OCI-LY3 (cell line): ENCODE measurements at regions not wholly inside any gene's neighbourhood (a gene's known extent, or its start where the extent isn't known, plus 50 kb on each side); places are given as distances from the start of the nearest gene placed in this dataset.

ENCODE experiments used
- H2AFZ ChIP-seq: fragments of 200-600, 300-600 bp; shearing (Covaris generic); 2 replicates; pipeline ENCODE4 v1.6.0; 2014; ENCODE audit warnings: antibody characterized with exemption, low read depth, low read length
- H3K27ac ChIP-seq: fragments of 200-600, 300-600 bp; sonication (generic); 2 replicates; pipeline ENCODE4 v1.5.1; 2014; ENCODE audit warnings: mild to moderate bottlenecking, low read length, moderate library complexity, mixed read lengths
- H3K27me3 ChIP-seq: fragments of 200-600, 300-600 bp; sonication (generic); 2 replicates; pipeline ENCODE4 v1.6.1; 2014; ENCODE audit warnings: low read depth, low read length, mixed read lengths
- H3K36me3 ChIP-seq: fragments of 200-600, 300-600 bp; sonication (generic); replicated peaks from 2 replicates; pipeline ENCODE3; 2014; ENCODE audit warnings: low read depth, low read length, mixed read lengths
- H3K4me1 ChIP-seq: fragments of 300-600, 200-600 bp; sonication (generic); 2 replicates; pipeline ENCODE4 v1.6.1; 2014; ENCODE audit warnings: low read length, mixed read lengths
- H3K4me2 ChIP-seq: fragments of 200-600, 300-600 bp; sonication (generic); 2 replicates; pipeline ENCODE4 v1.6.1; 2014; ENCODE audit warnings: low read length, mixed read lengths
- H3K4me3 ChIP-seq: fragments of 300-600, 200-600 bp; sonication (generic); 2 replicates; pipeline ENCODE4 v1.5.1; 2014; ENCODE audit warnings: antibody characterized with exemption, mild to moderate bottlenecking, low read length, moderate library complexity
- H3K79me2 ChIP-seq: fragments of 300-600, 200-600 bp; shearing (Covaris generic); 2 replicates; pipeline ENCODE4 v1.6.1; 2014; ENCODE audit warnings: mild to moderate bottlenecking, low read length, mixed read lengths
- H3K9ac ChIP-seq: fragments of 300-600, 200-600 bp; shearing (Covaris generic); 2 replicates; pipeline ENCODE4 v1.6.0; 2014; ENCODE audit warnings: mild to moderate bottlenecking, low read length, moderate library complexity
- H3K9me3 ChIP-seq: fragments of 200-600, 300-600 bp; shearing (Covaris generic); 2 replicates; pipeline ENCODE4 v1.6.1; 2014; ENCODE audit warnings: low read length, mixed read lengths; ENCODE audit not compliant: insufficient read depth
- H4K20me1 ChIP-seq: fragments of 200-600, 300-600 bp; sonication (generic); 2 replicates; pipeline ENCODE4 v1.6.1; 2016; ENCODE audit warnings: low read length, mixed read lengths; ENCODE audit not compliant: insufficient read depth
- EZH2phosphoT487 ChIP-seq: fragments of 200-600 bp; shearing (Covaris generic); IDR thresholded peaks from 2 replicates; pipeline ENCODE4 v1.6.1; 2018; ENCODE audit warnings: antibody characterized with exemption, mixed run types, low read depth
- TF ChIP-seq, protein P1 (sequence below): fragments of 200-600, 300-600 bp; sonication (generic); IDR thresholded peaks from 2 replicates; pipeline ENCODE4 v1.5.1; 2014; ENCODE audit warnings: antibody characterized with exemption, low read length, low read depth

DNA sequence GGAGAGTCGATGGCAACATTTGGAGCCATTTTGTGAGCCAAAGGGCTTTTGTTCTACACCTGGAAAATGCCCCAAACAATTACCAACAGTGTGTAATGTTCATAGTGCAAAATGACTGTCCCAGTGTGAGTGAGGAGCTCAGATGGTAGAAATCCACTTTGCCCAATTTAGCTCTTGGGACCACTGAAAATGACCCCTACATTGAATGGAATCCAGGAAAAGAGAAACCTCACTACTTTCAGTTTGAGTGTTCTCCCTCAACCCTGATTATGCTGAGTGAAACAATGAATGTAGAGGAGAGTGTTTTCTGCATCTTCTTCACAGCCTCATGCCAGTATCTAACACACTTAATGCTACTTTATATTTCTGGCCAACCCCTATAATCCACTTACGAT is 84.9 kb upstream of the NRN1 start:
- H2AFZ ChIP-seq = no peak overlapping the region
- H4K20me1 ChIP-seq = no peaks in the 10 kb centered on the region
- 0 out of 2 replicates have a peak, but pooled peaks cover 6% of the 10 kb centered on the region for H3K4me1 ChIP-seq
- H3K9me3 ChIP-seq = no peaks in the 10 kb centered on the region
- no peaks in the 10 kb centered on the region for H3K27me3 ChIP-seq
- no peak overlapping the region for H3K4me2 ChIP-seq
- no peaks in the 10 kb centered on the region for H3K79me2 ChIP-seq
- H3K9ac ChIP-seq = no peak overlapping the region
- no peak overlapping the region for H3K4me3 ChIP-seq
- no peaks in the 10 kb centered on the region for H3K36me3 ChIP-seq
- no peak for TF ChIP-seq EZH2phosphoT487
- TF ChIP-seq, protein P1, sequence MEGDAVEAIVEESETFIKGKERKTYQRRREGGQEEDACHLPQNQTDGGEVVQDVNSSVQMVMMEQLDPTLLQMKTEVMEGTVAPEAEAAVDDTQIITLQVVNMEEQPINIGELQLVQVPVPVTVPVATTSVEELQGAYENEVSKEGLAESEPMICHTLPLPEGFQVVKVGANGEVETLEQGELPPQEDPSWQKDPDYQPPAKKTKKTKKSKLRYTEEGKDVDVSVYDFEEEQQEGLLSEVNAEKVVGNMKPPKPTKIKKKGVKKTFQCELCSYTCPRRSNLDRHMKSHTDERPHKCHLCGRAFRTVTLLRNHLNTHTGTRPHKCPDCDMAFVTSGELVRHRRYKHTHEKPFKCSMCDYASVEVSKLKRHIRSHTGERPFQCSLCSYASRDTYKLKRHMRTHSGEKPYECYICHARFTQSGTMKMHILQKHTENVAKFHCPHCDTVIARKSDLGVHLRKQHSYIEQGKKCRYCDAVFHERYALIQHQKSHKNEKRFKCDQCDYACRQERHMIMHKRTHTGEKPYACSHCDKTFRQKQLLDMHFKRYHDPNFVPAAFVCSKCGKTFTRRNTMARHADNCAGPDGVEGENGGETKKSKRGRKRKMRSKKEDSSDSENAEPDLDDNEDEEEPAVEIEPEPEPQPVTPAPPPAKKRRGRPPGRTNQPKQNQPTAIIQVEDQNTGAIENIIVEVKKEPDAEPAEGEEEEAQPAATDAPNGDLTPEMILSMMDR = no peak
- H3K27ac ChIP-seq = no peak overlapping the region

DNA sequence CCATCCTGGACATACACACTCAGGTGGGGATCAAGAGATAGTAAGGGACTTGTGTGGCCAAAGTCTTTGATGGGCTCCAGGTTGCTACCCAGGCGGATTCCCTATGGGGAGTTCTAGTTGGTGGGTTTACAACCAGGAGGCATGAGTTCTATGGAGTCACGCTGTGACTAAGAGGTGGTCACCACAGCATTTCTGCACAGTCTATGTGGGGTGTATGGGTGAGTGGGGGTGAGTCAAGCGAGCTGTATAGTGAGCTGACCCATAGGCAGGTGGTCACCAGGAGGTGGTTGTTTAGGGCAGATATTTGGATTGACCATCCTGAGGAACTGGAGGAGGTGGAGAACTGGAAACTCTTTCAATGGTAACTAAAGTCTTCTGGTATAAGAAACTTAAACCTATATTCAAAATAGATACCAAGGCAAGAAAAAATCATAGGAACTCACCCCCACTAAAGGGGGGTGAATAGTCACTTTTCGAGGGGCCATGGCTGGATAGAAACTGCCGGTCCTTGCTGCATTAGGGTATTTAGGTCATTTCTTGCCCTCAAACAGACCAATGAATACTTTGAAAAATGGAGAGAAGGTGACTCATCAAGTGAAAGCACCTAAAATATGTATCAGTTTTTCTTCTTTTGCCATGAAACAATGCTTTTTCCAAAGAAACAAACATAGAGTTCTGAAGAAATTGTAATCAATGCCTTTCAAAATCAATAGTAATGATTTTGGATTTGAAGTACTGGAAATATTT is 84.3 kb upstream of the NRN1 start:
- TF ChIP-seq, protein P1 = no peak
- no peak for TF ChIP-seq EZH2phosphoT487
- Histone ChIP-seq H3K36me3 (no peaks in the 10 kb centered on the region), H3K9me3 (no peaks in the 10 kb centered on the region), H3K27ac (no peak overlapping the region), H3K9ac (no peak overlapping the region), H4K20me1 (no peaks in the 10 kb centered on the region), H3K4me2 (no peak overlapping the region), H3K79me2 (no peaks in the 10 kb centered on the region), H3K4me1 (peaks cover 10% of the 10 kb centered on the region), H3K4me3 (no peak overlapping the region), H2AFZ (no peak overlapping the region), H3K27me3 (no peaks in the 10 kb centered on the region)

DNA sequence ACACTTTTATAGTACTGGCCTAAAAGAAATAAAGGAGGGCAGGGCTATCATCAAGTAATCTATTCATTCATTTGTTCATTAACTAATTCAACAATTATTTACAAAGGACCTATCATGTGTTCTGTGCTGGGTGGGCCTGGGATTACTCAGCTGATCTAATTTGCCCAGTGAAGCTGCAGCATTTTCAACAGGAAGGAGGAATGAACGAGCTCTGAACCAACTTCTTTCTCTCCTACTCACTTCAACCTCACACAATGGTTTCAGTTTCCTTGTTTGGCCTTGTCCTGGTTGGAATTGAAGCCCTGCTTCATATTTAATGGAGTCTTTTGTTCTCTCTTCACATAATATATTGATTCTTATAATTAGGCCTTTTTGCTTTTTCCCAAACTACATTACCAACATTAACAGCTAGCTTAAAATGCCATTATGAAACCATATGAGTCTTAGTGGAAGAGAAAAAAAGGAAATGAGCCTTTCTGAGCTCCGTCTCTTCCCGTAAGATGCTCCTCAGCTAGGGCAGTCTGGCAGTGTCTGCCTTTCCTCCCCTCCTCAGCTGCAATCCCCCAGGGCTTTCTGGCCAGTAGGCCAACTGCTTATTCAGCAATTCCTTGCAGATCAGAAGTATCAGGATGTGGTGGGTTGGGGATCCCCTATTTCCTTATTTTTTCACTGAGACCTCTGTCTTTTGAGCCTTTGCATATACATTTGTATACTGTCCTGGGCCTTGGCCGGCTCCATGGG is 79.4 kb upstream of the NRN1 start:
- no peaks in the 10 kb centered on the region for H3K36me3 ChIP-seq
- H3K9me3 ChIP-seq = no peaks in the 10 kb centered on the region
- no peak overlapping the region for H3K9ac ChIP-seq
- H4K20me1 ChIP-seq = no peaks in the 10 kb centered on the region
- no peaks in the 10 kb centered on the region for H3K79me2 ChIP-seq
- H3K4me1 ChIP-seq = peaks cover 6% of the 10 kb centered on the region
- no peak for TF ChIP-seq EZH2phosphoT487
- TF ChIP-seq, protein P1 = no peak
- no peaks in the 10 kb centered on the region for H3K27me3 ChIP-seq
- no peak overlapping the region for H3K27ac ChIP-seq
- no peak overlapping the region for H3K4me3 ChIP-seq
- H2AFZ ChIP-seq = no peak overlapping the region
- no peak overlapping the region for H3K4me2 ChIP-seq

DNA sequence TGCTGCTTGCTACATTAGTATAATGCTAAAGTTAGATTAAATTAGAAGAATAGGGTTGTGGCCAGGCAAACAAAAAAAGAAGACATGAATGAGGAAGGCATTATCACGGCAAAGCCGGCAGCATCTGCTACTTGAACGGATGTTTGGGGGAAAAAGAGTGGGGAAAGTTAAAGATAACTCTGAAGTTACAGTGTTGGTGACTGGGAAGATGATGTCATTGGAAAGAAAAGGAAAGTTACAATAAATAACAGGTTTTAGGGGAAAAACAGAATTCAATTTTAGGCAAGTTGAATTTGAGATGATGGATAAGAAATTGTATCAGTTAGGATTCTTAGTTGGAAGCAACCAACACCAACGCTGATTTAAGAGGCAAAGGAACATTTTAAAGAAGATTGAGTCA is 74.2 kb upstream of the NRN1 start:
- Histone ChIP-seq H3K4me3 (no peak overlapping the region), H3K27me3 (no peaks in the 10 kb centered on the region), H3K27ac (no peak overlapping the region), H3K79me2 (no peaks in the 10 kb centered on the region), H3K4me2 (no peak overlapping the region), H4K20me1 (no peaks in the 10 kb centered on the region), H3K36me3 (no peaks in the 10 kb centered on the region), H3K9me3 (no peaks in the 10 kb centered on the region), H2AFZ (no peak overlapping the region), H3K4me1 (peaks cover 1% of the 10 kb centered on the region), H3K9ac (no peak overlapping the region)
- TF ChIP-seq, protein P1 = no peak
- TF ChIP-seq EZH2phosphoT487 = no peak
